RPMI8226 (cell line): ENCODE measurements at regions not wholly inside any gene's neighbourhood (a gene's known extent, or its start where the extent isn't known, plus 50 kb on each side); places are given as distances from the start of the nearest gene placed in this dataset.

Experiments used
- DNase-seq: peaks from one replicate; pipeline ENCODE4 v3.0.0-alpha.2; 2015

GRCh38 chr1:228669242-228669585, 66.1 kb upstream of the RHOU start:
- DNase-seq = peak; percentile 50

DNA sequence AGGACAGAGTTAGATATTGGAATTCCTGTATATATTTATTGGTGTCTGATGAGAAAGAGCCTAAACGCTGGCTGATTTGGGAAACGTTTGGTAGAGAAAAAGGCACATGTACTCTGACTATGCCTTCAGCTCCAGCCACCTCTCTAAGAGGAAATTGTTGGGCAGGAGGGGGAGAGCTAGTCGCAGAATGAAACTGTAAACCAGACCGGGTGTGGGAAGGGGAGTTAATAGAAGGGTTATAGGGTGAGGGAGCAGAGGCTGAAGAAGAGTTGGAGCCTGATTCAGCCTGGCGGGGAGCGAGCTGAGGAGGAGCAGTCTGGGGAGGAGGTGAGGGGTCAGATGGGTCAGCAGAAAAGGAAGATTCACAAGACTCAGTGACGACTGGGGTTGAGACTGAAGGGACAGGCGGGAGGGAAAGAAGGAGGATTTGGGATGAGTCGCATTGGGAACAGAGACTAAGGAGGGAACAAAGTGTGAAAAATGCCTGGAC, 54.2 kb upstream of the RHOU start:
- peak; percentile 15 for DNase-seq

DNA sequence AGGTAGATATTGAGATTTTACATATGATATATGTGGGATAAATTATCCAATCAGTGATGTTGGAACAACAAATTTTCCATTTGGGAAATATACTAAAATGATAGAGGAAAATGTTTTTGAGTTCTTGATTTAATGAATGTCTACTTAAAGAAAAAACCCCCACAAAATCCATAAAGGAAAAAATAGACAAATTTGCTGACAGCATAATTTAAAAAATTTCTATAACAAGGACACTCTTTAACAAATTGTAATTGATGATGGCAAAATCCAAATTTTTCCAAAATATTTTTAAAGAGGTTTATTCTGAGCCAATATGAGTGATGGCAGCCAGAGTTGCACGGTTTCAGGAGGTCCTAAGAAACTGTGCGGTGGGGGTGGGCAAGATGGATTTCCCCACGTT, 51.9 kb upstream of the RHOU start:
- no peak for DNase-seq

- no peak for DNase-seq
These were observed 50.7 kb upstream of the RHOU start for GRCh38 chr1:228684607-228685006.

DNA sequence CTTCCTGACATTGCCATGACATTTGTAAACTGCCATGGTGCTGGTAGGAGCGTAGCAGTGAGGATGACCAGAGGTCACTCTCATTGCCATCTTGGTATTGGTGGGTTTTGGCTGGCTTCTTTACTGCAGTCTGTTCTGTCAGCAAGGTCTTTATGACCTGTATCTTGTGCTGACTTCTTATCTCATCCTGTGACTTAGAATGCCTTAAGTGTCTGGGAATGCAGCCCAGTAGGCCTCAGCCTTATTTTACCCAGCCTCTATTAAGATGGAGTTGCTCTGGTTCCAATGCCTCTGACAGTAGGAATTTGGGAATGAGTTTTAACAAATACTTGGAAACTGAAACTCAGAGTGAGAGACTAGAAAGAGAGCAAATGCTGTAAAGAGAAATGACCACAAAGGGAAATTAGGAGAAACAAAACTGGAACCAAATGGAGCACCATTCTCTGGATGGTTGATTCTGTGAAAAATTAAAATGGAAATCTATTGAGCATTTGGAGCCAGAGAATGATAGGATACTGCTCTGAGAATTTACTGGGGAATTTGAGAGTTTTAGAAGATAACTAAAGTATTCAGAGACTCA, 50.1 kb upstream of the RHOU start:
- DNase-seq = no peak
